Panc1 (cell line): ENCODE measurements at regions not wholly inside any gene's neighbourhood (a gene's known extent, or its start where the extent isn't known, plus 50 kb on each side); places are given as distances from the start of the nearest gene placed in this dataset.

Experiments
- ATAC-seq: fragments of 200-7000 bp; cut with Tn5 transposase; 2 replicates; pipeline ENCODE4 v1.9.1; 2020; ENCODE audit warnings: mild to moderate bottlenecking, moderate library complexity
- BruUV-seq: library from RNA; stranded (reverse); fragments of 400-500 nt; replicated peaks from 2 replicates; lab custom pipeline; 2021; lab: Mats Ljungman, UMichigan
- CTCF ChIA-PET: fragments of 300-600 bp; sonication (Branson Sonifier 250); formaldehyde crosslinking; loops from one replicate; lab custom pipeline; 2022; ENCODE audit warnings: antibody characterized with exemption; lab: Charles Lee
- POLR2A ChIA-PET: fragments of 300-600 bp; sonication (Branson Sonifier 250); formaldehyde crosslinking; loops from one replicate; lab custom pipeline; 2022; ENCODE audit warnings: antibody characterized with exemption; lab: Charles Lee
- DNase-seq: peaks from one replicate; pipeline ENCODE4 v3.0.0-alpha.2; 2010; ENCODE audit warnings: low read depth, low spot score
- H3K27ac ChIP-seq: 2 replicates; pipeline ENCODE4 v1.5.1; 2011; ENCODE audit warnings: mild to moderate bottlenecking, low read length, inconsistent platforms
- H3K27me3 ChIP-seq: fragments of 200-500 bp; sonication (Bioruptor generic); 2 replicates; pipeline ENCODE4 v1.6.0; 2014; ENCODE audit warnings: low read length, inconsistent platforms; ENCODE audit not compliant: control insufficient read depth, insufficient read depth
- H3K36me3 ChIP-seq: fragments of 200-500 bp; sonication (Bioruptor generic); 2 replicates; pipeline ENCODE4 v1.5.1; 2014; ENCODE audit warnings: inconsistent platforms, mild to moderate bottlenecking, low read length, moderate library complexity; ENCODE audit not compliant: control insufficient read depth, insufficient read depth
- H3K4me1 ChIP-seq: 2 replicates; pipeline ENCODE4 v1.5.1; 2011; ENCODE audit warnings: inconsistent platforms, mild to moderate bottlenecking, low read length, moderate library complexity; ENCODE audit not compliant: control insufficient read depth, insufficient read depth
- H3K4me3 ChIP-seq, 2 experiments: 2 replicates each; pipeline ENCODE4 v1.5.1; 2011 to 2012; ENCODE audit warnings: low read depth in 2 of 2, low read length in 2 of 2, mild to moderate bottlenecking in 2 of 2, inconsistent platforms in 1 of 2, moderate library complexity in 1 of 2
- H3K9me3 ChIP-seq: fragments of 200-500 bp; sonication (Bioruptor generic); 2 replicates; pipeline ENCODE4 v1.5.1; 2014; ENCODE audit warnings: low read depth, mild to moderate bottlenecking, inconsistent platforms, low read length, moderate library complexity; ENCODE audit not compliant: control insufficient read depth, insufficient read depth
- CTCF ChIP-seq: fragments of 450-650 bp; IDR thresholded peaks from 2 replicates; pipeline ENCODE4 v1.5.1; 2017; ENCODE audit warnings: mild to moderate bottlenecking
- POLR2AphosphoS5 ChIP-seq: IDR thresholded peaks from 2 replicates; pipeline ENCODE4 v1.6.1; 2012; ENCODE audit warnings: mild to moderate bottlenecking, low read depth, low read length, moderate library complexity
- REST ChIP-seq, 2 experiments: IDR thresholded peaks; 2 replicates each; pipeline ENCODE4 v1.6.1; 2011 to 2012; ENCODE audit warnings: low read depth in 2 of 2, control low read depth in 1 of 2, low read length in 1 of 2, mild to moderate bottlenecking in 1 of 2, moderate library complexity in 1 of 2; ENCODE audit not compliant: insufficient read depth in 1 of 2
- SIN3A ChIP-seq: IDR thresholded peaks from 2 replicates; pipeline ENCODE4 v1.6.1; 2012; ENCODE audit warnings: low read depth, mild to moderate bottlenecking, low read length, moderate library complexity, borderline replicate concordance; ENCODE audit not compliant: insufficient read depth
- TCF7L2 ChIP-seq: IDR thresholded peaks from 2 replicates; pipeline ENCODE4 v1.6.1; 2011; ENCODE audit warnings: mild to moderate bottlenecking, low read depth, low read length, inconsistent platforms
- in situ Hi-C: cut with HindIII; loops from 2 replicates; pipeline ENCODE4 v1.10.0; 2016; ENCODE audit warnings: low sequenced_read_pairs, low pct_unique_long_range_greater_than_20kb
- intact Hi-C: fragments of 100-400 bp; cut with micrococcal nuclease; formaldehyde crosslinking; loops from one replicate; pipeline ENCODE4 v1.10.0; 2022; ENCODE audit not compliant: unreplicated experiment

- Histone ChIP-seq H3K4me3 (no peak overlapping the region), H3K27ac (no peak overlapping the region), H3K9me3 (no peaks in the 10 kb centered on the region), H3K27me3 (peaks cover 2% of the 10 kb centered on the region), H3K4me1 (no peaks in the 10 kb centered on the region), H3K36me3 (no peaks in the 10 kb centered on the region)
- in situ Hi-C loops (no loop called here), intact Hi-C loops (no loop called here)
- no peak for DNase-seq
- POLR2A ChIA-PET = no interaction called here
- TF ChIP-seq POLR2AphosphoS5 (no peak), CTCF (no peak), SIN3A (no peak), REST (IDR thresholded peaks at IDR 0.05; ENCODE audit: insufficient read depth in 1 of 2, low read depth in 2 of 2, low read length in 1 of 2) (no peak), TCF7L2 (no peak)
- CTCF ChIA-PET = no interaction called here
- BruUV-seq = no TSS peak
- ATAC-seq = no peak
These were observed 62.3 kb upstream of the NCK2 start for GRCh38 chr2:105682401-105682800.

GRCh38 chr2:105681927-105682326 is 62.8 kb upstream of the NCK2 start:
- TF ChIP-seq TCF7L2 (no peak), SIN3A (no peak), REST (IDR thresholded peaks at IDR 0.05; ENCODE audit: insufficient read depth in 1 of 2, low read depth in 2 of 2, low read length in 1 of 2) (no peak), POLR2AphosphoS5 (no peak), CTCF (no peak)
- intact Hi-C loops = no loop called here
- ChIA-PET POLR2A (no interaction called here), CTCF (no interaction called here)
- no TSS peak for BruUV-seq
- H3K4me3 ChIP-seq = no peak overlapping the region
- no peak for ATAC-seq
- H3K9me3 ChIP-seq = no peaks in the 10 kb centered on the region
- H3K27ac ChIP-seq = no peak overlapping the region
- no peaks in the 10 kb centered on the region for H3K4me1 ChIP-seq
- DNase-seq = no peak
- peaks cover 2% of the 10 kb centered on the region for H3K27me3 ChIP-seq
- in situ Hi-C loops = no loop called here
- H3K36me3 ChIP-seq = no peaks in the 10 kb centered on the region
